ENCODE measurements at regions not wholly inside any gene's neighbourhood (a gene's known extent, or its start where the extent isn't known, plus 50 kb on each side); places are given as distances from the start of the nearest gene placed in this dataset.

DNA sequence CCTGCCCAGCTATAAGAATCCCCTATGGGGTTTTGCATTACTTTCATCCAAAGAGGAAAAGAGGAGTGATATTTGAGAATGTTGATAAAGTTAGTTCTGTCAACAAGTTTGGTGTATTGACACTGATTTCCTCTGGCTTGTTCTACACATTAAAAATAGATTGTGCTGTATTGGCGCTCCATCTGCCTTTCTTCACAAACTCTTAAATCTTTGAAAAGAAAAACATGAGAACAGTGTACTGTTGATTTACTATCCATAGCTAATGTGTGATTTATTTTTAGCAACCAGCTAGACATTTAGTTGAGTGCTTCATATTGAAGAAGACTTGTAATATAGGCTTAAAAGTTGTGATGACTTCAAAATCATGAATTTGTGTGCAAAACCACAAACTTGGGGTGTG lies 261.2 kb upstream of the ANKRD50 start:
- H3K4me3 ChIP-seq (ENCODE audit: control insufficient read depth, low read depth, low read length): no peak overlapping the region
- TF ChIP-seq, protein P1, sequence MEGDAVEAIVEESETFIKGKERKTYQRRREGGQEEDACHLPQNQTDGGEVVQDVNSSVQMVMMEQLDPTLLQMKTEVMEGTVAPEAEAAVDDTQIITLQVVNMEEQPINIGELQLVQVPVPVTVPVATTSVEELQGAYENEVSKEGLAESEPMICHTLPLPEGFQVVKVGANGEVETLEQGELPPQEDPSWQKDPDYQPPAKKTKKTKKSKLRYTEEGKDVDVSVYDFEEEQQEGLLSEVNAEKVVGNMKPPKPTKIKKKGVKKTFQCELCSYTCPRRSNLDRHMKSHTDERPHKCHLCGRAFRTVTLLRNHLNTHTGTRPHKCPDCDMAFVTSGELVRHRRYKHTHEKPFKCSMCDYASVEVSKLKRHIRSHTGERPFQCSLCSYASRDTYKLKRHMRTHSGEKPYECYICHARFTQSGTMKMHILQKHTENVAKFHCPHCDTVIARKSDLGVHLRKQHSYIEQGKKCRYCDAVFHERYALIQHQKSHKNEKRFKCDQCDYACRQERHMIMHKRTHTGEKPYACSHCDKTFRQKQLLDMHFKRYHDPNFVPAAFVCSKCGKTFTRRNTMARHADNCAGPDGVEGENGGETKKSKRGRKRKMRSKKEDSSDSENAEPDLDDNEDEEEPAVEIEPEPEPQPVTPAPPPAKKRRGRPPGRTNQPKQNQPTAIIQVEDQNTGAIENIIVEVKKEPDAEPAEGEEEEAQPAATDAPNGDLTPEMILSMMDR (IDR thresholded peaks at IDR 0.05; ENCODE audit: control insufficient read depth, insufficient read depth, low read depth, low read length, missing control alignments): no peak
- DNase-seq (ENCODE audit: low read depth): no peak

DNA sequence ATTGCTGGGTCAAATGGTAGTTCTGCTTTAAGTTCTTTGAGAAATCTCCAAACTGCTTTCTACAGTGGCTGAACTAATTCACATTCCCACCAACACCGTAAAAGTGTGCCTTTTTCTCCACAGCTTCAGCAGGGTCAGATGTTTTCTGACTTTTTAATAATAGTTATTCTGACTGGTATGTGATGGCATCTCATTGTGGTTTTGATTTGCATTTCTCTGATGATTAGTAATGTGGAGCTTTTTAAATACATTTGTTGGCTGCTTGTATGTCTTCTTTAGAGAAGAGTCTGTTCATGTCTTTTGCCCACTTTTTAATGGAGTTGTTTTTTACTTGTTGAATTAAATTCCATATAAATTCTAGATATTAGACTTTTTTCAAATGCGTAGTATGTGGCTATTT lies 257.5 kb upstream of the ANKRD50 start:
- DNase-seq (ENCODE audit: low read depth): peak; percentile 37
- TF ChIP-seq, protein P1 (IDR thresholded peaks at IDR 0.05; ENCODE audit: control insufficient read depth, insufficient read depth, low read depth, low read length, missing control alignments): no peak
- H3K4me3 ChIP-seq (ENCODE audit: control insufficient read depth, low read depth, low read length): no peak overlapping the region

DNA sequence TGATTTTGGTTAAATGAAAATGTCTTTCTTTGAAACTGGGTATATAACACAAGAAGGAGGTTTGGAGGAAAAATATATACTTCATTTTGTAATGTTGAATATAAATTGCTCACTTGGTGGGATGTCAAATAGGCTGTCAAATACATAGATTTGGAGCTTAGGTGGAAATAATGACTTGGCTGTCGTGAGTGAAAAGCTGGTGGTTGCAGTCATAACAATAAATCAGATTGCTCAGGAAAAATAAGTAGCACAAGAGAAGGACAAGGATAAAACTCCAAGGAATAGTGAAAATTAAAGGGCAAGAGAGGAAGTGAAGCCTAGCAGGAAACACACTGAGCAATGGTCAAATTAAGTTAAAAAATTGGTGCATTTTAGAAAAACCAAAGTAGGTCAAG lies 253.0 kb upstream of the ANKRD50 start:
- DNase-seq (ENCODE audit: low read depth): no peak
- H3K4me3 ChIP-seq (ENCODE audit: control insufficient read depth, low read depth, low read length): no peak overlapping the region
- TF ChIP-seq, protein P1 (IDR thresholded peaks at IDR 0.05; ENCODE audit: control insufficient read depth, insufficient read depth, low read depth, low read length, missing control alignments): no peak

DNA sequence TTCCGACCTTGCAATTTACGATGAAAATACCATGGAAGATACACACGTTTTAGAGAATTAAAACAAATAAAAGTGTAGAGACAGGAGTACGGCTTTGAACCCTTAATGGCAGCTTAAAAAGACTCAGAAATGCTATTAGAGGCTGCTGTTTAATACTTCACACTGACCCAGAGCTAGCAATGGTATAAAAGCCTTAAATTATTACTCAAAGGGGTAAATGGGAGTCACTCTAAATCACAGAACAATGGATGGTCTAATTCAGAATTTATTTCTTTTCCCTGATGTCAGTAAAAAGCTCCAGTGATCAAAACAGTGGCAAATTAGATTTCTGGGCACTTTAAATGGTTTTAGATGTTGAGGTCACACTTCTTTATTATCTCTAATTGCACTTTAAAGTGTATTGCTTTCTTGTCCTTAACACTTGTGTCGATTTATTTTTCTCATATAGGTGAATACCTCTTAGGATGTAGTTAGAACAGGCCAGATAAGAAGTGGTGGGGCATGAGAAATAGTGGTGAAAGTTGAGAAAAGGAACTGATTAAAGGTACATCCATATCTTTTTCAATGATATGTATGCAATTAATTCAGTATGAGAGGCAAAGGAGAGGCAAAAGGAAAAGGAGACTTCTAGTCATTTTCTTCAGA lies 252.4 kb upstream of the ANKRD50 start:
- DNase-seq (ENCODE audit: low read depth): no peak
- TF ChIP-seq, protein P1 (IDR thresholded peaks at IDR 0.05; ENCODE audit: control insufficient read depth, insufficient read depth, low read depth, low read length, missing control alignments): no peak

GRCh38 chr4:124964251-124964650 lies 251.7 kb upstream of the ANKRD50 start:
- DNase-seq (ENCODE audit: low read depth): no peak
- TF ChIP-seq, protein P1 (IDR thresholded peaks at IDR 0.05; ENCODE audit: control insufficient read depth, insufficient read depth, low read depth, low read length, missing control alignments): no peak
- no peak overlapping the region for H3K4me3 ChIP-seq (ENCODE audit: control insufficient read depth, low read depth, low read length)

More for the DNA sequence above, 252.4 kb upstream of the ANKRD50 start:
- no peak overlapping the region for H3K4me3 ChIP-seq (ENCODE audit: control insufficient read depth, low read depth, low read length)

- TF ChIP-seq, protein P1 (IDR thresholded peaks at IDR 0.05; ENCODE audit: control insufficient read depth, insufficient read depth, low read depth, low read length, missing control alignments): no peak
- no peak overlapping the region for H3K4me3 ChIP-seq (ENCODE audit: control insufficient read depth, low read depth, low read length)
- no peak for DNase-seq (ENCODE audit: low read depth)
Observed at GRCh38 chr4:124961138-124961750, 248.7 kb upstream of the ANKRD50 start.

Measured in AG09309 (cell line).